Stomach (tissue), 4 donors: ENCODE measurements at regions not wholly inside any gene's neighbourhood (a gene's known extent, or its start where the extent isn't known, plus 50 kb on each side); places are given as distances from the start of the nearest gene placed in this dataset.

Experiments used
- EP300 ChIP-seq: sonication (generic); formaldehyde crosslinking; IDR thresholded peaks from one replicate; pipeline ENCODE4 v1.6.1; 2017; ENCODE audit warnings: antibody characterized with exemption
- POLR2A ChIP-seq, 4 donors: fragments of 450-650 bp; IDR thresholded peaks; one replicate each; pipeline ENCODE4 v1.6.1; 2016; ENCODE audit warnings: antibody characterized with exemption in 4 of 4, control low read depth in 2 of 4, mild to moderate bottlenecking in 1 of 4, moderate library complexity in 1 of 4
- POLR2AphosphoS5 ChIP-seq, 3 donors: sonication (generic); formaldehyde crosslinking; IDR thresholded peaks; one replicate each; pipeline ENCODE4 v1.6.1; 2016; ENCODE audit warnings: antibody characterized with exemption in 3 of 3
- TF ChIP-seq, protein P1 (sequence below), 7 experiments: fragments of 450-650 bp in 4 of 7; fragments of 200-600 bp in 3 of 7; sonication (generic) in 3 of 7; IDR thresholded peaks; one replicate each; pipeline ENCODE4 v1.5.1; 2016 to 2019; ENCODE audit warnings: antibody characterized with exemption in 7 of 7, control low read depth in 2 of 7, mild to moderate bottlenecking in 1 of 7

DNA sequence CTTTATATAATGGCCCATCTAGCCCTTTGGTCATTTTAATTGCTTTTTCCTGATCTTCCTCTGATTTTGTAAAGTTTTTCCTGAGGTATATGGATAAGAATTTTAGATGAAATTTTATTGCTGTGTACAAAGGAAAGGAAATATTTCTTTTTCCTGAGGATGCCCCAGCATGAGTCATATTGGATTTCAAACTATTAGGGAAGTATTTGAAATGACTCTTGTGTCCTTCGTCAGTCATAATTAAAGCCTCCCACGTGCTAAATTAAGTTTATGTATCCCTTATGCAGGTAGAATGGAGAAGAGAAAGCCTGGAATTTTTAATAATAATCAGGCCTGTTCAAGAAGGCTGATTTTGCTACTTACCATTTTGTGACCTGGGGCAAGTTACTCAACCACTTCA is 82.6 kb upstream of the GLI3 start:
- TF ChIP-seq, protein P1, sequence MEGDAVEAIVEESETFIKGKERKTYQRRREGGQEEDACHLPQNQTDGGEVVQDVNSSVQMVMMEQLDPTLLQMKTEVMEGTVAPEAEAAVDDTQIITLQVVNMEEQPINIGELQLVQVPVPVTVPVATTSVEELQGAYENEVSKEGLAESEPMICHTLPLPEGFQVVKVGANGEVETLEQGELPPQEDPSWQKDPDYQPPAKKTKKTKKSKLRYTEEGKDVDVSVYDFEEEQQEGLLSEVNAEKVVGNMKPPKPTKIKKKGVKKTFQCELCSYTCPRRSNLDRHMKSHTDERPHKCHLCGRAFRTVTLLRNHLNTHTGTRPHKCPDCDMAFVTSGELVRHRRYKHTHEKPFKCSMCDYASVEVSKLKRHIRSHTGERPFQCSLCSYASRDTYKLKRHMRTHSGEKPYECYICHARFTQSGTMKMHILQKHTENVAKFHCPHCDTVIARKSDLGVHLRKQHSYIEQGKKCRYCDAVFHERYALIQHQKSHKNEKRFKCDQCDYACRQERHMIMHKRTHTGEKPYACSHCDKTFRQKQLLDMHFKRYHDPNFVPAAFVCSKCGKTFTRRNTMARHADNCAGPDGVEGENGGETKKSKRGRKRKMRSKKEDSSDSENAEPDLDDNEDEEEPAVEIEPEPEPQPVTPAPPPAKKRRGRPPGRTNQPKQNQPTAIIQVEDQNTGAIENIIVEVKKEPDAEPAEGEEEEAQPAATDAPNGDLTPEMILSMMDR (IDR thresholded peaks at IDR 0.05), result no peak
- TF ChIP-seq POLR2A (IDR thresholded peaks at IDR 0.05), result no peak
- TF ChIP-seq POLR2AphosphoS5 (IDR thresholded peaks at IDR 0.05), result no peak
- no peak for TF ChIP-seq EP300
